Activated CD4-positive, alpha-beta T cell treated with anti-CD3 and anti-CD28 coated beads, Interleukin-2, Interleukin-6, amounts not matched to agents 100 ng/mL and 50 ng/mL, durations not matched to agents 16 hours and 8 hours (primary cell): ENCODE measurements at regions not wholly inside any gene's neighbourhood (a gene's known extent, or its start where the extent isn't known, plus 50 kb on each side); places are given as distances from the start of the nearest gene placed in this dataset.

Source experiments
- DNase-seq: peaks from one replicate; pipeline ENCODE4 v3.0.0-alpha.2; 2020

GRCh38 chr5:3654515-3654914 lies 58.9 kb downstream of the IRX1 start:
- no peak for DNase-seq

DNA sequence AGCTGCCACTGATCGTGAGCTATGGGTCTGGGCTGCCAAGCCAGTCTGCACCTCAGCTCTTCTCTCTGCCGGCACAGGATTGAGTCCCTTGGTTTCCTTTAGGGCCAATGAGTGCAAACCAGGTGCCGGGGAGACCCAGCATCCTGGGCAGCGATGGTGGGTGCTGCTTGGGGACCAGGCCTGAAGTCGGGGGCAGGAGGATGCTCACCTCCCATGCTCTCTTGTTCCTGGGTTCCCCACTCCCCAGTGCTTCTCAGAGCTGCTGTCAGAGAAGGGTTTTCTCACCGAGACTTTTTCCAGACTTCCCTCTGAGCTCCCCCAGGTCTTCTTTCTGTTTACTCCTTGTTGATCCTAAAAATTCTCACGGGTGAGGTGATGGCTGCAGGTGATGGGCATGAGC lies 61.2 kb downstream of the IRX1 start:
- DNase-seq = no peak

- DNase-seq = no peak
Measured at GRCh38 chr5:3657364-3658022, 61.9 kb downstream of the IRX1 start.

GRCh38 chr5:3658929-3659328 lies 63.3 kb downstream of the IRX1 start:
- DNase-seq = no peak

DNA sequence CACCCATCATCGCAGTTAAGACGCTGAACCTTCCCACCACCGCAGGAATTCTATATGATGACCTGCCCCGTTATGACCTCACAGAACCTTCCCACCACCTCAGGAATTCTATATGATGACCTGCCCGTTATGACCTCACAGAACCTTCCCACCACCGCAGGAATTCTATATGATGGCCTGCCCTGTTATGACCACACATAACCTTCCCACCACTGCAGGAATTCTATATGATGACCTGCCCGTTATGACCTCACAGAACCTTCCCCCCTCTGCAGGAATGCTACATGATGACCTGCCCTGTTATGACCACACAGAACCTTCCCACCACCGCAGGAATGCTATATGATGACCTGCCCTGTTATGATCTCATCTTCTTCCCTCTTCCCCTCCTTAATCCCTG lies 64.3 kb downstream of the IRX1 start:
- no peak for DNase-seq

- DNase-seq = no peak
Measured at GRCh38 chr5:3660630-3661029, 65.0 kb downstream of the IRX1 start.

- no peak for DNase-seq
Measured at GRCh38 chr5:3661755-3662296, 66.2 kb downstream of the IRX1 start.

DNA sequence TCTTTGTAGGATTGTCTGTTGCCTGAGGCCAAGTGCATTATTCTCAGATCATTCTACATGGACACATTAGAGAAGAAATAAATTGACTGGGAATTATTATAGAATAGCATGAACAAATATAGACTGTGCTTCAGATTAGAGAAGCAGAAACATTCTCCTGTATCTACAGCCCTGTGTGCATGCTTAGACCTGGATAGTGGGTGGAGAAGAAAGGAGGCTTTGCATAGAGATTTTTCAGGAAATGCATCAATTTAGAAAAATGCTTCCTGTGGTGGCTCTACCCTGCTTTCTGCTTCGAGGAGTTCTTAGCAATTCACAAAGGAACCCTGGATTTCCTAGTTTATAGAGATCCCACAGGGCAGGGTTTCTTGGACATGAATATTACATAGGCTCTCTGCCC lies 66.7 kb downstream of the IRX1 start:
- DNase-seq = no peak

DNA sequence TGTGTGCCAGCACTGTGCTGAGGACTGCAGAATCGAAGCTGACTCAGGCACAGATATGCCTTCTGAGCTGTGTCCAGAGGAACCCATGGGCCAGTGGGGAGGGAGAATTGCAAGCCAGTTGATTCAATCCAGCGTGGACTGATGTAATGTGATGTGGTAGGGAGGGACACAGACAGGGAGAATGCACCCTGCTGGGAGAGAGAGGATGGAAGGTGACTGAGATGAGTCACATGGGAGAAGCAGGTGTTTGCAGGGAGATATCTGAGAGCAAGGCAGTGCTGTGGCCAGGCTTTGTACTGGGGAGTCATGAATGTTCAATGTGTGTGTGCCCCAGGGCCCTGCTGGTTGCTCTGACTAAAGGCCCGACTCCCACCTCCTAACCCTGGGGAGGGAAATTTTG lies 75.7 kb downstream of the IRX1 start:
- DNase-seq = no peak

GRCh38 chr5:3678801-3679200 lies 83.2 kb downstream of the IRX1 start:
- no peak for DNase-seq

DNA sequence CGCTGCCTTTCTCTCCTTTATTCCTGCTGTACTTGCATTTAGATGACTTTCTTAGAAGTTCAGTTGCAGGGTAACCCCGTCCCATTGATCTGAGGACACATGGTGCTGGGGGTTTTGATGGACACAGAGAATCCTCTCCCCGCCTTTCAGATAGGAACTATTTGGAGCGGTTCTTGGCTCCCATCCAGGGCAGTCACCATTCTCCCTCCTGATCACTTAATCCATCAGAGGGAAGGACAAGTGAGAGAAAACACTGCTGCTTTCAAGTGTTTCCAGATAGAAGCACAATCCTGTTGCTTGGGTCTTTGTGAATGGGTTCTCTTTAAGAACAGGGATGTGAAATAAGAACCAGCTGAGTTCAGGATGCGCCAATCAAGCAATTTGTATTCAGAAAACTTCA lies 85.2 kb downstream of the IRX1 start:
- DNase-seq = no peak

DNA sequence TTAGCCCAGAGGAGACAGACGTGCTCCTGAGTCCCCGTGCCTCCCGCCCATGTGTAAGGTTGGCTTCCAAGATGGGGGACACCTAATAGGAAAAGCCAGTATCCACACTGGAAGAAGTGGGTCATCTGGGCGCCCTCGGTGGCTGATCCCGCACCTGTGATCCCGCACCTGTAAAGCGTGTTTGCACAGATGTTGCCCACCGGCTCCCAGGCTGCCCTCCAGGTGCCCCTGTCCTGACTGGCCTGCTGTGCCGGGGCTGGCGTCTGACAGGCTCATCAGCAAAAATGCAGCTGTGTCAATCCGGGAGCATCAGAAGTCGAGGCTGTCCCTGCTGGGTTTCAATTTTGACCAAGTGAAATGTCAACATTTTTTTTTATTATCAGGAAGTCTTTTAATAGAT lies 88.5 kb downstream of the IRX1 start:
- DNase-seq = no peak

DNA sequence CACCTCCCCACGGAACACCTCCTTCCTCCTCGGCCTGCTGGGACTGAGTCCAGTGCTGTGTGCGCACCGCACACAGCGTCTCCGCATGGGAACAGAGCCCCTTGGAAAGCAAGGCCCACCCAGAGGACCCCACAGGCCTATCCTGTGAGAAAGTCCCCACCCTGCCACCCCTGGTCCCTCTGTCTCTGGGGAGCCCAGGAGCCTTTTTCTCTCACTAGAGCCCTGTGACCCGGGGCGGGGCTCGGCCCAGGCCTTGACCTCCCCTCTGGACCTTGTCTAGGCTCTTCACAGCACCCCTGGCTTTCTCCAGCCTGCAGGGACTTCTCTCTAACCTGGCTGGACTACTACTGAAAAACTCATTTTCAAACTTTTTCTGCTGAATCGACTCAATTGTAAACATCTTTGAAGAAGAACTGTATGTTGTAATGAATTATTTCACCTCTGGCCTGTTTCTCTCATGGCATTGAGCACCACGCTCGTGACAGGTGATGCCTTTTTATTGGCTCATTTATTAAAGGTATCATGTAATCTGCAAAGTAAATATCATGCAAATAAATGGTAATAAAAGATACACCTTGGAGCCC lies 89.2 kb downstream of the IRX1 start:
- no peak for DNase-seq

GRCh38 chr5:3694819-3695218 lies 99.2 kb downstream of the IRX1 start:
- DNase-seq = no peak

GRCh38 chr5:3695818-3696217 lies 100.2 kb downstream of the IRX1 start:
- DNase-seq = no peak

DNA sequence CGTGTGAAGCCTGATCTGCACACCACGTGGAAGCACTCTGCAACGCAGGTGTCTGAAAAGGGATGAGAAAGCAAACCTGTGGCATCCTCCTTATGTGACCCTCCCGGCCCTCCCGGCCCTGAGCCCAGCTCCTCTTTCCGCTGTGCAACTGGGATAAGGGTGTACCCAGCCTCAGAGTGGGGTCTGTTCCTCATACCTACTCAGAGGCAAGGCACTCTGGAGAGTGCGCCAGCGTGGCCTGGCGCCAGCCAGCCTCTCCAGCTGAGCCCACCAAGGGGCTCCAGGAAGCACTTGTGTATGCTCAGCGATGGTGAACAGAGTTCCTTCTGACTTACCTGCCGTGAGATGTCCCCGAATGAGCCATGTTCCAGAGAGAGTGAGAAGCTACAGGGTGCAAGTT lies 102.8 kb downstream of the IRX1 start:
- DNase-seq = no peak

- no peak for DNase-seq
Measured at GRCh38 chr5:3701694-3702093, 106.1 kb downstream of the IRX1 start.

DNA sequence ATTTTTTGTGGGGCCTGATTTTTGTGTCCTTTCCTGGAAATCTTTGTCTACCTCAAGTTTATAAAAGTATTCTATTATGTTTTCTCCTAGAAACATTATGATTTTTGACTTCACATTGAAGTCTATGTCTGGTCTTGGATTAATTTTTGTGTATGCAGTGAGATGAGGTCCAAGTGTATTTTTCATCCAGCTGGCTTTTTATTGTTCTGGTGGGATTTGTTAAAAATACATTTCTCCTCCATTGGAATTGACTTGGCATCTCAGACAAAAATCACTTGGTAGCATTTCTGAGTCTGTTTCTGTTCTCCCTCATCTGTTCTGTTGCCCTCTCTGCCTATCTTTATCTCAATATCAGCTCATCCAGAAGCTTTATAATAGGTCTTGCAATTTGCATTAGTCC lies 109.0 kb downstream of the IRX1 start:
- DNase-seq = no peak

DNA sequence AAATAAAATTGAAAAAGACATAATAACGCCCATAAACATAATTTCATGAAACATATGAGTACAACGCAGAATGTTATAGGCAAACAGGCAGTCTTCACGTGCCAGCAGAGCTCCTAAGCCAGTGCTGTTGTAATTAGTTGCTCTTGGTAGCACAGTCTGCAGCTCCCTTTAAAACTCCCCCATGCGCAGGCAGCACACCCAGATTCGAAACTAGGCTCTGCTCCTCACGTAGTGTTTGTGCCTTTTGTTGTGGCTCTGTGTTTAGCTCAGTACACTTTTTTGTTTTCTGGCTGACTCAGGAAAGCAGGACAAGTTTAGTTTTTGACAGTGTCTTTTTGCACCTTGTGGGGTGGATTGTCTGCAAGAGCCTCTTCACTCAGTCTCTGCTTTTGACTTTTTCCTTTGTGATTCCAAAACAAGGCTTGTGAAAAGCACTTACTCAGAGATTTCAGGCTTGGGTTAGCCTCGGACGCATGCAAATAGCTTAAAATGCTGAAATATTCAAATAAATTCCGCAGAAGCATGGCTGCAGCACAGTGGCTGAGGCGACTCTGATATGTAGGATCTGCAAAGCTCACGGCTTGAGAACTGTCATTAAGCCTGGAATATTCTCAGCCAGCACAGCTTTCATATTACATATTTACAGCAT lies 113.6 kb downstream of the IRX1 start:
- no peak for DNase-seq

DNA sequence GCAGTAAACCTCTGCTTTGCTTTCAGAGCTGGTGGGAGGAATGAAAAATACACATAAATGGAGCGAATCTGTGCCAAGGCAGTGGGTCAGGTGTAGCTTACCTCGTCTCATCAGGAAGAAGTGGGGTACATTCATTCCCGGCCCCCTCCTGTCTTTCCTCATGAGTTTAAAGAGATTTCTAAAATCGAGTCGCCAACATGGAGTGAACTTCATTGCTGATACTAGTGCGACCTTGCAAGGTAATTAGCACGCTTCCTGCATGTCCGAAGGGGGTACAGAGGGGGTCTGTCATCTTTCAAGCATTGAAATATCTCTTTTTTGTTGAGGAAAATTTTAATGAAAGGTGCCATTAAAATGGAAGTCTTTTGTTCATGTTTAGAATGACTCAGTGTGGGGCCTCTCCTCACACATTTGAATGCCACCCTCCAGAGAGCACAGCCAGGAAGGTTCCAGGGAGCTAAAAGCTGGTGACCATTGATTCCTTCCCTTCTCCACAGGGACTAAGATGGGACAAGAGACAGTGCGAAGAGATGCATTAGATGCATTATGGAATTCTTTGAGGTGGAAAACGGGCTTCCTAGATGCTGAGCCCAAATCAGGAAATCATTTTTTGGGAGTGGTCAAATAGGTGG lies 114.2 kb downstream of the IRX1 start:
- no peak for DNase-seq

GRCh38 chr5:3715062-3715461 lies 119.4 kb downstream of the IRX1 start:
- no peak for DNase-seq

DNA sequence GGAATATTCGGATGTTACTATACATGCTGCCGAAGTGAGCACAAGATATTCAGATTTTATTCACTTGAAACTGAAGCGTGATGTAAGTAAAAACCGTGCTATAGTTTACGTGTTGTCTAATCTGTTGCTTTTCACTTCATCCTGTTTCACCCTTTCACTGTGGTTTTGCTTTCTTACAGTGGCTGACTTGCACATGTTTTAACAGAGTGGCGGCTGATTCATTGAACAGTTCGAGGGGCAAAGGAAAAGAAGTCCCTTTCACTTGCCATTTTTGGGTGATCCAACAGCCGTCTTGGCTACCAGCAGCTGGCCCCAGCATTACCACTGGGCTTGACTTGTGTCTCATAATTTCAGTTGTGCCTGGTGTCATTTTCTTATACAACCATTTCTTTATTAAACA lies 134.0 kb downstream of the IRX1 start:
- no peak for DNase-seq

DNA sequence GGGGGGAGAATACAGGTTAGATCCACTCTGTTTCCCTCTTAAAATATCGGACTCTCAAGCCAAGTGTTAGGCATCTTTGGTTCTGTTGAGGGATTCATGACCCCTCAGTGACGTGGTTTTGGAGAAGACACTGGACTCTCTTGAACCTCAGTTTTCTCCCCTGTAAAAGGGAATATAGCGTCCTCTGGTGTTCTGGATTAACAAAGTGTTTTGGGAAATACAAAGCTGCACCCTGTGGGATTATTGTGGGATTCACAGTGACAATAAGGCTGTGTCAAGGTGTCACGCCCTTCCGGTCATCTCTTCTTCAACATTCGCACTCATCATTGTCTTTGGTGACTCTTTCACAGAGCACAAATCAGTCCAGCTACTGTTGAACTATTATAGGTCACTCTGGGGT lies 139.0 kb downstream of the IRX1 start:
- no peak for DNase-seq

- DNase-seq = no peak
Measured at GRCh38 chr5:3736466-3736865, 140.8 kb downstream of the IRX1 start.
